ENCODE measurements at regions not wholly inside any gene's neighbourhood (a gene's known extent, or its start where the extent isn't known, plus 50 kb on each side); places are given as distances from the start of the nearest gene placed in this dataset.

GRCh38 chr13:108005231-108005630 lies 210.1 kb downstream of the LIG4 start (continued):
- TF ChIP-seq ZNF701 (tag by site-specific recombination; IDR thresholded peaks at IDR 0.05) (no peak), ZNF274 (IDR thresholded peaks at IDR 0.05; ENCODE audit: low read length) (no peak), ZNF274 (tag by site-specific recombination; IDR thresholded peaks at IDR 0.05; ENCODE audit: borderline replicate concordance) (no peak), ZNF311 (tag by site-specific recombination; IDR thresholded peaks at IDR 0.05; ENCODE audit: borderline replicate concordance) (no peak), ZNF169 (tag by site-specific recombination; IDR thresholded peaks at IDR 0.05) (no peak)

GRCh38 chr13:108003626-108004025 lies 211.7 kb downstream of the LIG4 start:
- ChIA-PET CTCF (no interaction called here), POLR2A (no interaction called here)
- no peaks in the 10 kb centered on the region for H3K9me3 ChIP-seq (ENCODE audit: control insufficient read depth, insufficient read depth, low read depth, low read length)
- H3K27ac ChIP-seq (ENCODE audit: extremely low read depth, low read depth, low read length), result no peak overlapping the region
- no peak overlapping the region for H3K4me3 ChIP-seq (ENCODE audit: low read depth, low read length)
- no peaks in the 10 kb centered on the region for H3K4me1 ChIP-seq (ENCODE audit: control insufficient read depth, insufficient read depth, low read length)
- H3K36me3 ChIP-seq (ENCODE audit: control insufficient read depth in 2 of 2, insufficient read depth in 1 of 2, low read length in 2 of 2), result no peaks in the 10 kb centered on the region
- no peak for TF ChIP-seq ZNF302 (tag by site-specific recombination; IDR thresholded peaks at IDR 0.05; ENCODE audit: low read depth)
- no peak for TF ChIP-seq ZBTB44 (tag by site-specific recombination; IDR thresholded peaks at IDR 0.05)
- TF ChIP-seq ZNF623 (tag by site-specific recombination; IDR thresholded peaks at IDR 0.05), result no peak
- TF ChIP-seq ZNF747 (tag by site-specific recombination; IDR thresholded peaks at IDR 0.05), result no peak

- H3K4me1 ChIP-seq (ENCODE audit: control insufficient read depth, insufficient read depth, low read length), result no peaks in the 10 kb centered on the region
- POLR2A ChIA-PET, result no interaction called here
- H3K4me3 ChIP-seq (ENCODE audit: low read depth, low read length), result no peak overlapping the region
- no peak overlapping the region for H3K27ac ChIP-seq (ENCODE audit: extremely low read depth, low read depth, low read length)
- CTCF ChIA-PET, result no interaction called here
- no peaks in the 10 kb centered on the region for H3K9me3 ChIP-seq (ENCODE audit: control insufficient read depth, insufficient read depth, low read depth, low read length)
- no peaks in the 10 kb centered on the region for H3K36me3 ChIP-seq (ENCODE audit: control insufficient read depth in 2 of 2, insufficient read depth in 1 of 2, low read length in 2 of 2)
- TF ChIP-seq ZIC2 (tag by site-specific recombination; IDR thresholded peaks at IDR 0.05), result no peak
- no peak for TF ChIP-seq ZEB2 (tag by site-specific recombination; IDR thresholded peaks at IDR 0.05)
- no peak for TF ChIP-seq BCL11A (tag by site-specific recombination; IDR thresholded peaks at IDR 0.05; ENCODE audit: low read depth)
- no peak for TF ChIP-seq KLF7 (tag by site-specific recombination; IDR thresholded peaks at IDR 0.05; ENCODE audit: borderline replicate concordance)
- TF ChIP-seq ZNF776 (tag by site-specific recombination; IDR thresholded peaks at IDR 0.05; ENCODE audit: borderline replicate concordance), result no peak
- TF ChIP-seq ZNF148 (tag by site-specific recombination; IDR thresholded peaks at IDR 0.05; ENCODE audit: borderline replicate concordance), result no peak
- no peak for TF ChIP-seq KLF16 (tag by site-specific recombination; IDR thresholded peaks at IDR 0.05)
- no peak for TF ChIP-seq ZNF585B (tag by site-specific recombination; IDR thresholded peaks at IDR 0.05)
- TF ChIP-seq OSR2 (tag by site-specific recombination; IDR thresholded peaks at IDR 0.05), result no peak
- no peak for TF ChIP-seq CTCF (tag by site-specific recombination; IDR thresholded peaks at IDR 0.05)
- TF ChIP-seq PRDM1 (tag by site-specific recombination; IDR thresholded peaks at IDR 0.05), result no peak
- no peak for TF ChIP-seq KLF10 (tag by site-specific recombination; IDR thresholded peaks at IDR 0.05)
- TF ChIP-seq HIC1 (tag by site-specific recombination; IDR thresholded peaks at IDR 0.05), result no peak
- no peak for TF ChIP-seq YY1 (tag by site-specific recombination; IDR thresholded peaks at IDR 0.05)
These were observed 214.3 kb downstream of the LIG4 start for GRCh38 chr13:108000998-108001397.
